Heart left ventricle (tissue), 13 donors: ENCODE measurements at regions not wholly inside any gene's neighbourhood (a gene's known extent, or its start where the extent isn't known, plus 50 kb on each side); places are given as distances from the start of the nearest gene placed in this dataset.

Experiments used
- CTCF ChIP-seq, 12 donors: fragments of 200-600 bp; sonication (generic) in 4 of 12; IDR thresholded peaks; one replicate each; pipeline versions ENCODE4 v1.5.0 to v1.8.0; 2018 to 2022; ENCODE audit warnings: antibody characterized with exemption in 12 of 12, mild to moderate bottlenecking in 5 of 12
- POLR2A ChIP-seq, 2 donors: fragments of 450-650 bp; IDR thresholded peaks; one replicate each; pipeline ENCODE4 v1.6.1; 2017; ENCODE audit warnings: antibody characterized with exemption in 2 of 2, mild to moderate bottlenecking in 2 of 2, moderate library complexity in 2 of 2
- donor health status: ischemic (EF 13 %, LVEDD 7.1; RV severe dilation, severe dysfunction).
- donor health status: DM: no; HTN: yes; CAD: no.
- donor health status: DM: no; HTN: no; CAD: no.
- donor health status: ischemic (EF 25% LVEDD 6.9; RV normal size, moderate dysfunction).
- donor health status: ischemic (EF 25% LVEDD 5.7; RV mildly dilated, moderate dysfunction).
- donor health status: ischemic (EF 35%, LVEDD 5.7; RV mildly dilated, moderate dysfunction).
- donor health status: nonischemic (EF 11% LVEDD 7.7; RV severe dilation, severe dysfunction).
- donor health status: DM: yes; HTN: yes; CAD: no.
- donor health status: PGD.
- donor health status: ischemic (EF 29% LVEDD 5.4; RV normal size, mild dysfunction).
- donor health status: nonischemic (EF 23%, LVEDD 6.1; RV moderate dilation, normal function).

- TF ChIP-seq CTCF (IDR thresholded peaks at IDR 0.05): no peak
- no peak for TF ChIP-seq POLR2A (IDR thresholded peaks at IDR 0.05)
Measured at GRCh38 chr5:174446988-174447387, 277.4 kb upstream of the MSX2 start.
